ENCODE measurements at regions not wholly inside any gene's neighbourhood (a gene's known extent, or its start where the extent isn't known, plus 50 kb on each side); places are given as distances from the start of the nearest gene placed in this dataset.

GRCh38 chr1:30258471-30258870 lies 464.9 kb downstream of the MATN1 start:
- no peak for DNase-seq
- WGBS, 2 donors: 78 to 83% methylated on average over 6 of the region's 6 CpGs
- intact Hi-C loops (cut with DNase I): no loop called here
- Histone ChIP-seq H3K27me3 (no peaks in the 10 kb centered on the region), H3K4me1 (no peaks in the 10 kb centered on the region), H3K4me3 (replicated peaks in 1 of 3) (no peak overlapping the region), H3K36me3 (no peaks in the 10 kb centered on the region), H3K9me3 (no peaks in the 10 kb centered on the region), H3K27ac (no peak overlapping the region)
- no peak for TF ChIP-seq POLR2A (IDR thresholded peaks at IDR 0.05)
- no peak for TF ChIP-seq CTCF (IDR thresholded peaks at IDR 0.05)

DNA sequence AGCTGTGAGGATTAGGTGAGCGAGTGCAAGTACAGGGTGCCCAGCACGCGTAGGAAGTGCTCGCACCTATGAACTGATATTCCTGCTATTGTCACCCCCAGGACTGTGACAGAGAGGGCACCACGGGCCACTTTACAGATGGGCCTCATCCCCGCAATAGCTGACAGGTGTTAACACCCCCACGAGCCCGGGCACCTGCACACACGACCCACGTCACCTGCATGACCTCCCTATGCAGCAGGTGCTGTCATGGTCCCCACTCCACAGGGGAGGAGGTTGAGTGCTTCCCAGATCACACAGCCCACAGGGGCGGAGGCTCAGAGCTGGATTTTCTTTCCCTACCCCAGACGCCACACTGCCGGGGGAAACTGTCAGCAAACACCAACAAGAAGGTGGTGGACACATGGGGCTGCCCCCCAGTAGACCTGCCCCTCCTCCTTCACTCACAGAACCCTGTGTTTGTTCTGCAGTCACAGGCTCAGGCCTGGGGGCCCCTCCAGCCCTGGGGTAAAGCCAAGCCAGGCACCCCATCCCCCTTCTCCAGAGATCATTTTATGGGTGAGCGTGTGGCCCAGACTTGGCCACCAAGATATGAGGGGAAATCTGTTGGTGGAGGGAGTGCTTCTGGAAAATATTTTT lies 465.5 kb downstream of the MATN1 start:
- Histone ChIP-seq H3K27ac (no peak overlapping the region), H3K4me3 (replicated peaks in 1 of 3) (no peak overlapping the region), H3K36me3 (no peaks in the 10 kb centered on the region), H3K4me1 (no peaks in the 10 kb centered on the region), H3K9me3 (no peaks in the 10 kb centered on the region), H3K27me3 (no peaks in the 10 kb centered on the region)
- 70 to 88% methylated on average over 5 to 14 of the region's 14 CpGs for WGBS, 2 donors
- no peak for DNase-seq
- intact Hi-C loops (cut with DNase I): no loop called here
- TF ChIP-seq CTCF (IDR thresholded peaks at IDR 0.05): no peak
- TF ChIP-seq POLR2A (IDR thresholded peaks at IDR 0.05): no peak

DNA sequence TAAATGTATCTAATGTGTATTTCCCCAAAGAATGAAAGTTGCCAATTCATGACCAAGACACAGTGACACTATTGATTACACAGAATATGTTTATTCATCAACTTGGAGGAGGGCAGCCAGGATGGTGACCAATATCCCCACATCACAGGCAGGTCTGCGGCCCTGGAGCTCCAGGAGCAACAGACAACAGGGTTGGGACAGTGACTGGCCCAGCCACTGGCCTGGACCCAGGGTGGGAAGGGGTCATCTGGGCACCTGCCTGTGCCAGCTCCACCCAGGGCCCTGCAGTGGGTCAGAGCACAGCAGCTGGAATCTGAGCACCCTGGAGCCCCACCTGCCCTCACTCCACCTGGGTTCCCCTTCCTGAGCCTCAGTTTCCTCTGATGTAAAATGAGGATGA lies 466.1 kb downstream of the MATN1 start:
- Histone ChIP-seq H3K4me1 (no peaks in the 10 kb centered on the region), H3K27me3 (no peaks in the 10 kb centered on the region), H3K9me3 (no peaks in the 10 kb centered on the region), H3K27ac (no peak overlapping the region), H3K36me3 (no peaks in the 10 kb centered on the region), H3K4me3 (replicated peaks in 1 of 3) (no peak overlapping the region)
- TF ChIP-seq POLR2A (IDR thresholded peaks at IDR 0.05): no peak
- no peak for TF ChIP-seq CTCF (IDR thresholded peaks at IDR 0.05)
- no peak for DNase-seq
- WGBS, 2 donors: 86 to 100% methylated on average over 1 of the region's 1 CpG
- intact Hi-C loops (cut with DNase I): no loop called here

DNA sequence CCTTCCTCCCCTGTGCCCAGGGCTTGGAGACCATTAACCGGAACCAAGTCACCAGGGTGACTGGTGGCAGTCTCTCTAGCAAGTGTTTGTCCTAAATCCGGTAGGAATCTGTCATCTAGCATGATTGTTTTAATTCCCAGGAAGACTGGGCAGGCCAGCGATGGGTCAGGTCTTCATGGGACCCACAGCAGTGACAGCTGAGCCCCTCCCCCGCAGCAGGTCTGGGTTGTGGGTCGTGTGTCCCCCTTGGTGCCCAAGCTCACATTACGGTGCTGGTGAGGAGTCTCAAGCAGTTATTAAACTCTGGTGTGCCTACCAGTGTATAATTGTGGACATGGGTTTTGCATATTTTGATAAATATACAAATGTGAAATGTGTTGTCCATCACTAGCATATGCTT lies 466.5 kb downstream of the MATN1 start:
- Histone ChIP-seq H3K27ac (no peak overlapping the region), H3K9me3 (no peaks in the 10 kb centered on the region), H3K27me3 (no peaks in the 10 kb centered on the region), H3K4me1 (no peaks in the 10 kb centered on the region), H3K4me3 (replicated peaks in 1 of 3) (no peak overlapping the region), H3K36me3 (no peaks in the 10 kb centered on the region)
- TF ChIP-seq POLR2A (IDR thresholded peaks at IDR 0.05) (no peak), CTCF (IDR thresholded peaks at IDR 0.05) (no peak)
- 74 to 75% methylated on average over 4 to 6 of the region's 6 CpGs for WGBS, 2 donors
- no peak for DNase-seq
- intact Hi-C loops (cut with DNase I): no loop called here

DNA sequence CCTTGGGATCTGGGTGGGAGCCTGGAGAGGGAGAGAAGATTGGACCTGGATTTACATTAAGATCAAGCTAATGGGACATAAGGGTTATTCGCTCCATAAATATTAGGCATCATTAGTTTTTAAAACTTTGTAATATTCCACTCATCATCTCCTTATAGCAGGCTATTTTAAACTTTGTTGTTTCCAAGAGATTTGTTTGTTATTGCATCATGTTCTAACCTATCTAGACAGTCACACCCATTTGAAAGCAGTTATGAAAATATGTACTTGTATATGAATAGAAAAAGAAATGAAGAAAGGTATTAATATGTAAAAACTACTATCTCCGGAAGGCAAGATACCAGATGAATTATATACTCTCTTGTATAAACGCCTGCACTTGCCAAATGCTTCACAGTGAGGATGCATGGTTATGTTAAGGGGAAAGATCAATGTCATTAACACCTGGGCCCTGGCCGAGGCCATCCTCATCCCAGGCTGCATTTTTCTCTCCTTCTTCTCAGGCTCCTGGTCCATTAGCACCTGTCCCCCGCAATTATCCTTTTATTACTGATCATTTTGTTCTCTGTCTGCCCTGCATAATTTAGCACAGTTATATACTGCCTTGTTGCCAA lies 468.2 kb downstream of the MATN1 start:
- Histone ChIP-seq H3K36me3 (no peaks in the 10 kb centered on the region), H3K27ac (no peak overlapping the region), H3K4me1 (no peaks in the 10 kb centered on the region), H3K4me3 (replicated peaks in 1 of 3) (no peak overlapping the region), H3K27me3 (no peaks in the 10 kb centered on the region), H3K9me3 (no peaks in the 10 kb centered on the region)
- WGBS, 2 donors: 65 to 70% methylated on average over 5 of the region's 5 CpGs
- DNase-seq: no peak
- TF ChIP-seq CTCF (IDR thresholded peaks at IDR 0.05) (no peak), POLR2A (IDR thresholded peaks at IDR 0.05) (no peak)
- intact Hi-C loops (cut with DNase I): no loop called here

All from thyroid gland (tissue), 4 donors.